Peyer's patch (tissue), 4 donors: ENCODE measurements at regions not wholly inside any gene's neighbourhood (a gene's known extent, or its start where the extent isn't known, plus 50 kb on each side); places are given as distances from the start of the nearest gene placed in this dataset.
"Not testable (repeated sequence)": the region's sequence is repeated elsewhere in the genome, so short reads cannot be mapped to it uniquely, and the experiment has no call there.

Experiments used
- DNase-seq, 3 donors: peaks; one replicate each; pipeline ENCODE4 v3.0.0-alpha.2; 2017 to 2019
- H3K27ac ChIP-seq, 4 donors: fragments of 200-600 bp; sonication (generic); one replicate each; pipeline ENCODE4 v1.5.1; 2016 to 2019
- H3K27me3 ChIP-seq, 2 donors: fragments of 200-600 bp; sonication (generic); one replicate each; pipeline ENCODE4 v1.5.1; 2019
- H3K36me3 ChIP-seq, 3 donors: fragments of 200-600 bp; sonication (generic); one replicate each; pipeline ENCODE4 v1.5.1; 2016 to 2019
- H3K4me1 ChIP-seq, 4 donors: fragments of 200-600 bp; sonication (generic); one replicate each; pipeline ENCODE4 v1.5.1; 2016 to 2019
- H3K4me3 ChIP-seq, 4 donors: fragments of 200-600 bp; sonication (generic); 1 replicate in 3 of 4; 2 replicates in 1 of 4; pipeline ENCODE4 v1.5.1; 2016 to 2019; ENCODE audit warnings: mild to moderate bottlenecking in 1 of 4
- H3K9me3 ChIP-seq, 4 donors: fragments of 200-600 bp; sonication (generic); one replicate each; pipeline ENCODE4 v1.5.1; 2016 to 2019; ENCODE audit warnings: mild to moderate bottlenecking in 1 of 4
- CTCF ChIP-seq, 6 experiments: fragments of 450-650 bp in 4 of 6; fragments of 200-600 bp in 2 of 6; sonication (generic) in 1 of 6; IDR thresholded peaks; one replicate each; pipeline ENCODE4 v1.5.1; 2017 to 2019; ENCODE audit warnings: antibody characterized with exemption in 6 of 6, mild to moderate bottlenecking in 3 of 6, moderate library complexity in 1 of 6
- POLR2A ChIP-seq, 2 donors: fragments of 450-650 bp; IDR thresholded peaks; one replicate each; pipeline ENCODE4 v1.5.1; 2017; ENCODE audit warnings: antibody characterized with exemption in 2 of 2, mild to moderate bottlenecking in 2 of 2, moderate library complexity in 2 of 2

- no peaks in the 10 kb centered on the region for H3K4me1 ChIP-seq
- H3K36me3 ChIP-seq, result no peaks in the 10 kb centered on the region
- TF ChIP-seq CTCF (IDR thresholded peaks at IDR 0.05) (no peak), POLR2A (IDR thresholded peaks at IDR 0.05) (no peak)
- H3K27ac ChIP-seq, result no peak overlapping the region
- DNase-seq, result no peak
- H3K27me3 ChIP-seq, result no peaks in the 10 kb centered on the region
- H3K4me3 ChIP-seq, result no peak overlapping the region
- no peaks in the 10 kb centered on the region for H3K9me3 ChIP-seq
Measured at GRCh38 chr6:81876971-81877370, 124.5 kb upstream of the TENT5A start.

GRCh38 chr6:81875782-81876293 is 123.4 kb upstream of the TENT5A start:
- Histone ChIP-seq H3K4me3 (no peak overlapping the region), H3K9me3 (no peaks in the 10 kb centered on the region), H3K36me3 (no peaks in the 10 kb centered on the region), H3K27me3 (no peaks in the 10 kb centered on the region), H3K4me1 (no peaks in the 10 kb centered on the region), H3K27ac (no peak overlapping the region)
- no peak for DNase-seq
- TF ChIP-seq CTCF (IDR thresholded peaks at IDR 0.05), result no peak
- TF ChIP-seq POLR2A (IDR thresholded peaks at IDR 0.05), result no peak

- H3K4me3 ChIP-seq, result not testable (repeated sequence)
Measured at GRCh38 chr6:81869749-81870508, 117.4 kb upstream of the TENT5A start.

GRCh38 chr6:81865712-81866111 is 113.2 kb upstream of the TENT5A start:
- no peaks in the 10 kb centered on the region for H3K27me3 ChIP-seq
- no peaks in the 10 kb centered on the region for H3K9me3 ChIP-seq
- no peaks in the 10 kb centered on the region for H3K36me3 ChIP-seq
- TF ChIP-seq CTCF (IDR thresholded peaks at IDR 0.05) (no peak), POLR2A (IDR thresholded peaks at IDR 0.05) (no peak)
- H3K27ac ChIP-seq, result no peak overlapping the region
- no peak overlapping the region for H3K4me3 ChIP-seq
- no peaks in the 10 kb centered on the region for H3K4me1 ChIP-seq
- DNase-seq, result no peak

More at GRCh38 chr6:81869749-81870508, 117.4 kb upstream of the TENT5A start:
- not testable (repeated sequence) for H3K27ac ChIP-seq, H3K27me3 ChIP-seq, H3K9me3 ChIP-seq, H3K36me3 ChIP-seq, DNase-seq, H3K4me1 ChIP-seq

- Histone ChIP-seq H3K4me1 (no peaks in the 10 kb centered on the region), H3K9me3 (no peaks in the 10 kb centered on the region), H3K27me3 (no peaks in the 10 kb centered on the region), H3K27ac (no peak overlapping the region), H3K4me3 (no peak overlapping the region), H3K36me3 (no peaks in the 10 kb centered on the region)
- DNase-seq, result no peak
- TF ChIP-seq POLR2A (IDR thresholded peaks at IDR 0.05), result no peak
- no peak for TF ChIP-seq CTCF (IDR thresholded peaks at IDR 0.05)
Measured at GRCh38 chr6:81864124-81864523, 111.6 kb upstream of the TENT5A start.

GRCh38 chr6:81863123-81863522 is 110.6 kb upstream of the TENT5A start:
- Histone ChIP-seq H3K27me3 (no peaks in the 10 kb centered on the region), H3K27ac (no peak overlapping the region), H3K4me3 (no peak overlapping the region), H3K9me3 (no peaks in the 10 kb centered on the region), H3K4me1 (no peaks in the 10 kb centered on the region), H3K36me3 (no peaks in the 10 kb centered on the region)
- no peak for DNase-seq
- TF ChIP-seq POLR2A (IDR thresholded peaks at IDR 0.05), result no peak
- TF ChIP-seq CTCF (IDR thresholded peaks at IDR 0.05), result no peak
